ENCODE measurements at regions not wholly inside any gene's neighbourhood (a gene's known extent, or its start where the extent isn't known, plus 50 kb on each side); places are given as distances from the start of the nearest gene placed in this dataset.

GRCh38 chr18:61953161-61953560 is 60.4 kb upstream of the RNF152 start:
- TF ChIP-seq CTCF (IDR thresholded peaks at IDR 0.05) (no peak), POLR2A (IDR thresholded peaks at IDR 0.05) (no peak)
